ENCODE measurements at regions not wholly inside any gene's neighbourhood (a gene's known extent, or its start where the extent isn't known, plus 50 kb on each side); places are given as distances from the start of the nearest gene placed in this dataset.
A peak's percentile ranks its signal among the peaks of the same experiment; 100 is the strongest.
"Not testable (repeated sequence)": the region's sequence is repeated elsewhere in the genome, so short reads cannot be mapped to it uniquely, and the experiment has no call there.

DNA sequence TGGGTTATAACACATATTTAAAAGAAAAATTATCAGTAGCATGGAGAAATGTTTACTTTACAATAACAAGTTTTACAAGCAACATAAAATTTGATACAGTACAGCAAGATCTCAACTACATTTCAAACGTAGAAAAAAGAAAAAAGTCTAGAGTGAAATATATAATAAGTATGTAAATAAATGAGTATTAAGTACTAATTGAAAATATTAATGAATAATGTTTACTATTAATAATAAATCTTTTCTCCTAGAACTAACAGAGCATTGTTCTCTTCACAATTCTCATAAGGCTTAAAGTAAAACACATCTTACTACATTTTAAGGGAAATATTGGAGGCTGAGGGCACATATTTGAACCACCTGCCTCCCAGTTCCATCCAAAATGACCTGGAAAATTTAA lies 72.1 kb downstream of the TMEM212 start:
- no peak for ATAC-seq
- no peak for DNase-seq
- intact Hi-C loops (cut with micrococcal nuclease): no loop called here

DNA sequence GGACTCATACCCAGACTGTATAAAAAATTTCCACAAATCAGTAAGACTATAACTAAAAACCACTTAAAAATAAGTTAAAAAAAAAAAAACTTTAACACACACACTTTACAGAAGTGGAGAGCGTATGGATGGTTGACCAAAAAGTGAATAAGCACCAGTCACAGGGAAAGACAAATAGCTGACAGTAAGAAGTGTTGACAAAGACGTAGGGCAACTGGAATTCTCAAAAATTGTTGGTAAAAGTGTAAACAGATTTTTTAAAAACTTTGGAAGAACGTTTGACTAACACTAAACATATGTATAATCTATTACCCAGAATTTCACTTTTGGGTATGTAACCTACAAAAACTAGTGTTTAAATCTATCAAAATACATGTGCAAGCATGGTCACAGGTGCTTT lies 73.7 kb downstream of the TMEM212 start:
- intact Hi-C loops (cut with micrococcal nuclease): no loop called here
- no peak for DNase-seq

DNA sequence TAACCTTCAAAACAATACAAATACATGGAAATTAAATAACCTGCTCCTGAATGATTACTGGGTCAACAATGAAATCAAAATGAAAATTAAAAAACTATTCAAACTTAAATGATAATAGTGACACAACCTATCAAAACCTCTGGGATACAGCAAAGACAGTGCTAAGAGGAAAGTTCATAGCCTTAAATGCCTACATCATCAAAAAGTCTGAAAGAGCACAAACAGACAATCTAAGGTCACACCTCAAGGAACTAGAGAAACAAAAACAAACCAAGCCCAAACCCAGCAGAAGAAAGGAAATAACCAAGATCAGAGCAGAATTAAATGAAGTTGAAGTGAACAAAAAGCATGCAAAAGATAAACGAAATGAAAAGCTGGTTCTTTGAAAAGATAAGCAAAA lies 79.5 kb downstream of the TMEM212 start:
- DNase-seq; intact Hi-C loops (cut with micrococcal nuclease); ATAC-seq: not testable (repeated sequence)

More for the DNA sequence above, 73.7 kb downstream of the TMEM212 start:
- ATAC-seq: no peak

DNA sequence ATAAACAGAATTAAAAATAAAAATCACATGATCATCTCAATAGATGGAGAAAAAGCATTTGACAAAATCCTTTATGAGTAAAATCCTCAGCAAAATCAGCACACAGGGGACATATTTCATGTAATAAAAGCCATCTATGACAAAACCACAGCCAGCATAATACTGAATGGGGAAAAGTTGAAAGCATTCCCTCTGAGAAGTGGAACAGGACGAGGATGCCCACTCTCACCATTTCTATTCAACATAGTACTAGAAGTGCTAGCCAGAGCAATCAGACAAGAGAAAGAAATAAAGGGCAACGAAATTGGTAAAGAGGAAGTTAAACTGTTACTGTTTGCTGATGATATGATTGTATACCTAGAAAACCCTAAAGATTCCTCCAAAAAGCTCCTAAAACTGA lies 80.5 kb downstream of the TMEM212 start:
- DNase-seq; intact Hi-C loops (cut with micrococcal nuclease); ATAC-seq: not testable (repeated sequence)

DNA sequence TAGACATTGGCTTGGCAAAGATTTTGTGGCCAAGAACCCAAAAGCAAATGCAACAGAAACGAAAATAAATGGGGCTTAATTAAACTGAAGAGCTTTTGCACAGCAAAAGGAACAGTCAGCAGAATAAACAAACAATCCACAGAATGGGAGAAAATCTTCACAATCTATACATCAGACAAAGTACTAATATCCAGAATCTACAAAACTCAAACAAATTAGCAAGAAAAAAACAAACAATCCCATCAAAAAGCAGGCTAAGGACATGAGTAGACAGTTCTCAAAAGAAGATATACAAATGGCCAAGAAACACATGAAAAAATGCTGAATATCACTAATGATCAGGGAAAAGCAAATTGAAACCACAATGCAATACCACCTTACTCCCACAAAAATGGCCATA lies 81.7 kb downstream of the TMEM212 start:
- ATAC-seq; DNase-seq; intact Hi-C loops (cut with micrococcal nuclease): not testable (repeated sequence)

DNA sequence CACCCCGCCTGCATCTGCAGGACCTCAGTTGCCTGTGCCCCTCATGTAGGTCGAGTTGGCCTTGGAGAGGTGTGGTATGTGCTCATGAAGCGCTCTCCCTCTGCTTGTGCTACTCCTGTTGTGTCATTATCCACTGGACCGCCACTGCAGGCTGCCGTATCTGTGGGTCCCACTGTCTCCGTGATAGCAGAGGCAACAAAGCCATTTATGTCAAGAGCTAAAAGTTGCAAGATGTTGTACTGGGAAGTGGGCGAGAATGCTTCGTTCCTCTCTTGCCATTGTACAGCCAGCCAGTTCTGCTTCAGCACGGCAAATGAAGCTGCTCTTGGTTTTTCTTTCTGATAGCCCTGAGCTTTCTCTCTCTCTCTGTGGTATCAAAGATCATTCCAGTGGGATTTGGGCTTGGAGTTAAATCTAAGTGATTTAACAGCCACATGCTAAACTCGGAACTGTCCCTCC lies 89.0 kb downstream of the TMEM212 start:
- intact Hi-C loops (cut with micrococcal nuclease): no loop called here
- ATAC-seq (peak; percentile 25), DNase-seq (no peak)

DNA sequence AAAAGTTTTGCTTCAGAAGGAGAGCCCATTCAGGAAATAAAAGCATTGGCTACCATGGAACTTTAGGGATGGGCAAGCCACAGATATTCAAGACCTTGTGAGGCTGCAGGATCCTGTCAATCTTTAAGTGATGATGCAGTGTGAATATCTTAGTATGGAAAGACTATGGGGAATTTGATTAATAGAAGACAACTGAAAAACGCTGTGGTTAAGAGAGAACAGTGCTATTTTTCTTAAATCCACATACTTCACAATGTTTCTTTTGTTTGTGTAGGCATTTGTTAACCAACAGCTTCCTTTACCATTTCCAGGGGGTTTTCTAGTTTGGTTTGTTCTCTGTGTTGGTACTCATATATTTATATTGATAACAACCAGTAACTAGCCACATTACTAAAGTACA lies 90.3 kb downstream of the TMEM212 start:
- no peak for DNase-seq
- no peak for ATAC-seq
- intact Hi-C loops (cut with micrococcal nuclease): no loop called here

DNA sequence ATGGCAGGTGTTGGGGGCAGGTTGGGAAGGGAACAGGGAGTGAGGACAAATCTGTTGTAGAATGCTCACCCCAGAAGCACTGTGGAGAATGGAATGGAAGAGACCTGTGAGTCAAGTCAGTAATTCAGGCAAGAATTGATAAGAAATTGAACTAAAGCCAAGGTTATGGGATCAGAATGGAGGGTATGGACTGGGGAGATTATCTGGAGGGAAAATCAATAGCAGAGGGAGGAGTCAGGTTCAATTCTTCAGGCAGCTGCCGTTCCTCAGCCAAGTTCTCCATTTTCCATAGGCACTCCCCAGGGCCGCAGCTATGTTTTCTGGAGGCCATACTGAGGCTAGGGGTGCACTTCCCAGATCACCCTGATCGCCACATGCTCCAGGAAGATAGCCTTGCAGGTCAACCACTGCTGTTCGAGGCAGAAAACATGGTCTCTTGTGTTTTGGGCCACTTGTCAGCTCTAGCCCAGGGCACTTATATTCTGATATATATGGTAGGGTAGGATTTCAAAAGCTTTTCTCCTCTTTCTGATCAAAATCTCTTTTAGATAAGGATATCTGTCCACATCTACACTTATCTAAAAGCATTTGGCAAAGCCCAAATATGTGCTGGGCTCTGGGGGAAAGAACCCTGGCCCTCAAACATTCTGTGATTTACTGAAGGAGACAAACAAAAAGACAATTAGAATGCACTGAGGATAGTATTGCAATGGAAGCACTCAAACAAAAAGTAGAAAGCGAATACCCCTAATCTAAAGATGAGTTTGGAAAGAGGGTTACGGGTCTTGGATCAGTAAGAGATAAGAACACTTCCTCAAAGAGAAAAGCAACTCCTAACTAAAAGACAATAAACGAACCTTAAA lies 92.3 kb downstream of the TMEM212 start:
- intact Hi-C loops (cut with micrococcal nuclease): no loop called here
- no peak for DNase-seq
- no peak for ATAC-seq

DNA sequence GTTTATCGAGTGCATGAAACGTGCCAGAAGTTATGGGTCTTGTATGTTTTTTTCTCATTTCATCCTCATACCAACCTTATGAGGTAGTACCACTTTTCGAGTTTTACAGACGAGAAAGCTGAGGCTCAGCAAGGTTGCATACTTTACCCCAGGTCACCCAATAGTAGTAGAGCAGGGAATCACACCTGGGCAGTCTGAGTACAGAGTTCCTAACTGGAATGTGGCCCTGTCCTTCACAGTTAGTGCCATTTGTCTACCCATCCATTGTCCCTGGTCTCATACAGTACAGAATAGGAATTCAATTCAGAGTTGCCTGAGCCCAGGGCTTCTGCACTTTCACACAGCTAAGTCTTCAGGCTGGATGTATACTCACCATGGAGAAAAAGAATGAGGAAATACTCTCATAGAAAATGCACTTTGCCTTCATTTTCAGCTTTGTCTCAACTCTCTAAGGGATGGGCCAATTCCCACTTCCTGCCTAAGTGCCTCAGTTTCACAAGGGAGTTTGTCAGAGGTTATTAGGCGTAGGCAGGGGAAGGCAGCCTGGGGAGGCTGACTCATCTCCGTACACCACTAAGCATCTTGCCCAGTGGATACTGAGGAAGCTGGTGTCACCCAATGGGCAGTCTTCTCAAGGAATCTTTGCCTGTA lies 93.2 kb downstream of the TMEM212 start:
- ATAC-seq (peak; percentile 23), DNase-seq (no peak)
- intact Hi-C loops (cut with micrococcal nuclease): no loop called here

DNA sequence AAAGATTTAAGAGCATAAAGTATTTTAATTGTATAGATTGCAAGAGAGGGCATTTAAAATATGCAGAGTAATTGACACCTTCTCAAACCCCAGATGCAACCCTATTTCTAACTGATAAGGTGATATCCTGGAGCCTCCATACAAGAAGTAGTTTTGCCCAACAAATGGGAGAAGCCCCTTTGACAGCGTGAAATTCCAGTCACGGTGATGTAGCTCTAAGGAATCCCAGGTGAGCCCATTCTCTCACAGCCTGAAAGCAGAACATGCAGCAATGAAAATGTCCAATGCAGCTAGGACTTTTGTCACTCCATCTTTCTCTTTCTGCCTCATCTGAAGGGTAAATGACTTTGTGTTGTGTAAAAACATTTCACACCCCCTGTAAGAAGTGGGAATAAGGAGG lies 96.4 kb downstream of the TMEM212 start:
- intact Hi-C loops (cut with micrococcal nuclease): no loop called here
- no peak for ATAC-seq
- DNase-seq: no peak

DNA sequence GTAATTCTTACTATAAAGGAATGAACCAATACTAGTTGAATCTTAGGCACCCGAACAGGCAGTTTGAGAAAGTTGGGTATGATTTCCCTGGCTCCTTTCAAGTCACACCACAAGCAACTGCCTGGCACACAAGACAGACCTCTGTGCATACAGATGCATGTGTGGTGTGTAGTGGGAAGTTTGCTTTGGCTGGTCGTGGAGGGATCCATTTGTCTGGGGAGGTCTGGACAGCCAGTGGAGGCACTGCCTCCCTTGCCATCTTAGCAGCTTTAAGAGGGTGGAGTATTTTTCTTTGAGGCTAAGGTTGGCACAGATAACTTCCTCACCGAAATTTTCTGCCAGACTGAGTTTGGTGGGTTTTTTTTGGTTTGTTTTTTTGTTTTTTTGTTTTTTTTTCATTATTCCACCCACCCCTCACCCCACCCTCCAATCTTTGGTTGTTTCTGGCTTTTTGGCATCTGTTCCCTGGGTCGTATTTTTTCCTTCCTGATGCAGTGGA lies 97.1 kb downstream of the TMEM212 start:
- DNase-seq: no peak
- ATAC-seq: no peak
- intact Hi-C loops (cut with micrococcal nuclease): no loop called here

DNA sequence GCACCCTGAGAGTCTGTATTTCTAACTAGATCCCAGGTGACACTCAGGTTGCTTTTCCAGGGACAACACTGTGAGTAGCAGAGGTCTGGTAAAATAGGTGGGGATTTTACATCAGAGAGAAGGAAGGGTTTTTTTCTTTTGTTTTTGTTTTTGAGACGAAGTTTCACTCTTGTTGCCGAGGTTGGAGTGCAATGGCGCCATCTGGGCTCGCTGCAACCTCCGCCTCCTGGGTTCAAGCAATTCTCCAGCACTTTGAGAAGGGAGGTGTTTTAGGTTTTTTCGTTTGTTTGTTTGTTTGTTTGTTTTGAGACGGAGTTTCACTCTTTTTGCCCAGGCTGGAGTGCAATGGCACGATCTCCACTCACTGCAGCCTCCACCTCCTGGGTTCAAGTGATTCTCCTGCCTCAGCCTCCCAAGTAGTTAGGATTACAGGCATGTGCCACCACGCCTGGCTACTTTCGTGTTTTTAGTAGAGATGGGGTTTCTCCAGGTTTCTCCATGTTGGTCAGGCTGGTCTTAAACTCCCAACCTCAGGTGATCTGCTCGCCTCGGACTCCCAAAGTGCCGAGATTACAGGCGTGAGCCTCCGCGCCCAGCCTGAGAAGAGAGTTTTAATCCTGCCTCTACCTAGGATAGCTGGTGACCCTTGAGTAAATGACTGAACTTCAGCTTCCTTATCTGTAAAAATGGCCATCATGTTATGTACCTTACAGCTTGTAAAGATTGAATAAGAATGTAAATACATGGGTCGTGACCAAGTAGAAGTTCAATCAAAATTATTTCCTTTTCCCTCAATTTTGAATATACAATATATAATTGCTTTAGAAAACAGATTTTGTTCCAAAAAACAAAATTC lies 95.9 kb upstream of the FNDC3B start:
- DNase-seq: no peak
- intact Hi-C loops (cut with micrococcal nuclease): no loop called here
- no peak for ATAC-seq

DNA sequence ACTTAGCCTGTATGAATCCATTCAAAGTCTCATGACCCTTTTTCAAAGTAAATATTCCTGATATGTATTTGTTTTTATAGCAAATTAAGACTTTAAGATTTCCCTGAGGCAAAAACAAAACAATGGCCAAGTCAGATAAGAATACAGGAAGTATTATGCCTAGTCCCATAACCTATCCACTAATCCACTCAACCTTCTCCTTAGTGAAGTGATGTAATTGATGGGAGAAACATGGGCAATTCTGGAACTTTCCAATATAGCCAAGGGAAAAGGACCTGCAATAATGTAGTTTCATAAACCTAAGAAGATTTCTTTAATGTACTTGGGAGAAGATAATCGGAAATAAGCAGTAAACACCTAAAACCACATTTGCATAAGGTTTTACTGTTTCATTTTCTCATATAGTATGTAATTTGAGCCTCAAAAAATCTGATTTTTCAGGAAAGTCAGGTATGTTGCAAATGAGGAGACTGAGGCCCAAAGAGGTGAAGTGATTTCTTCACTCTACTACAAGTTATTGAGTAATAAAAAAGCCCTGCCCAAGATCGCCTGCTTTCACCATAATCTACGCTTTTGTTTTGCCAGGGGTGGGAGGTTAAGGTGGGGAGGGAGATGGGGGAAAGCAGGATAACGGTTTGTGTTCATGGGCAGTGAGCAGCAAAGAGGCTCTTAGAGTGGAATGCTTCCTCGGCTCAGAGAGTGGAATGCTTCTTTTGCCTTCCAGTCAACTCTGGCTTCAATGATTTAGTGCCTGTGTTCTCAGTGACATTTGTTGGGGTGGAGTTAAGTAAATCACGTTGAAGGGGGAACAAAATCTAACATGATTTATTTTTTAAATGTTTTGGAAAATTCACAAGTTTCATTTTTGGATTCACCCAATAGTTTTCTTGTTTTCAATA lies 95.0 kb upstream of the FNDC3B start:
- intact Hi-C loops (cut with micrococcal nuclease): no loop called here
- ATAC-seq: no peak
- no peak for DNase-seq

DNA sequence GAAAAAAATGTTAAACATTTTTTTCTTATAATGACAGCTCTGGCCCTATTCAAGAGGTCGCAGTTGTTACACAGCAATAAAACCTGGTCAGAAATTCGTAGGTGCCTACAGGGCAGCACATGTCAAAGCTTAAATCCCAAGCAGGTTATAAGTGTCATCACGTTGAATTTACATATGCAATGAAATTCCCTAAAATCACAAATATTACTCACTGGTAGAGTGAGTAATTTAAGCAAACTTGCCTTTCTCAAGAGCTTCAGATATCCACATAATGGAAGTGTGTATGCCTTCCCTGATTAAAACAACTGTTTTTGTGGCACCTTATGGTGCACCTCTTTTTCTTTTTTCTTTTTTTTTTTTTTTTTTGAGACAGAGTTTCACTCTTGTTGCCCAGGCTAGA lies 90.7 kb upstream of the FNDC3B start:
- DNase-seq (no peak), ATAC-seq (no peak)
- intact Hi-C loops (cut with micrococcal nuclease): no loop called here

DNA sequence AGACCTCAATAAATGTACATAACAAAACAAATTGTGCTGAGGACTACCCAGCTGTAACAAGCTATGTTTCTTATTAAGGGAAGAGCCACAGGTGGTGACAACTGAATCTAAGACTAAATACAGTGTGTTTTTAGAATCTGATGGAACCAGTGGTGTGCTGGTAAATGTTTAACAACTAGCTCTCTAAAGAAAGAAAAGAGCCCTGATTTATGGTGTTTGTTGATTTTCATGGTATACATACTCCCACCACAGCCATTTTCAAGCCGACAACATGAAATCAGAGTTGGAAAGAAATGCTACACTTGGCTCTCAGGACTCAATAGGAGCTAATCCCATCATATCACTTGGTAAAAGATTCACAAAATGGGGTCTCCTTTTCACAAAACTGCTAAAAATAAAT lies 89.8 kb upstream of the FNDC3B start:
- intact Hi-C loops (cut with micrococcal nuclease): no loop called here
- ATAC-seq: no peak

DNA sequence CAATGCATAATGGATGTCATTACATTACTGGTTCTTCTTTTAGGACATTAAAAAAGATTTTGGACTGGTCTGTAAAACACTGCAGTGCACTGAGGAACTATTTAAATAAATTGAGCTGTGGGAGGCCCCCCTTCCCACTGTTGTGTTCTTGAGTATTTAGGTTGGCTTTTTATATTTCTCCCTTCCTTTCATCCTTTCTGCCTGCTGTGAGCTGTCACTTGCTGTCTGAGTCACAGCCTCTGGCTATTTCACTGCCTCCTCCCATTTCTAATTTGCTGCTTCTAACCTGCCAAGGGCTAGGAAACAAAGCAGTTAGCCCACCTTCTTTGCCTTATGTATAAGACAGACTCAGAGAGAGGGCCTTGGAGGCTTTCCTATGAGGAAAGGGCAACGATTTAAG lies 89.0 kb upstream of the FNDC3B start:
- no peak for DNase-seq
- intact Hi-C loops (cut with micrococcal nuclease): no loop called here
- ATAC-seq: no peak

More for the DNA sequence above, 89.8 kb upstream of the FNDC3B start:
- DNase-seq: no peak

DNA sequence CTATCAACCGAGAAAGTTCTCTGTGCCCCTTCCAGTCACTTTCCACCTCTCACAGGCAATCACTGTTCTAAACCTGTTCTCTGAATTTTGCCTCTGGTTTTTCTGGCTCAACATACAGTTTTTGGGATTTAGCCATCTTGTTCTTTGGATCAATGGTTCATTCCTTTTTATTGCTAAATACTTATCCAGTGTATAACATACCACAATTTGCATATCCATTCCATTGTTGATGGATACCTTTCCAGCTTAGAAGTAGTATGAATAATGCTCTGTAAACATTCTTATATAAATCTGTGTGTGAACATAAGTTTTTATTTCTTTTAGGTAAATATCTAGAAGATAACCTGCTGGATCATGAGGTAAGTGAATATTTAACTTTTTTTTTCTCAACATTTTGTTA lies 87.8 kb upstream of the FNDC3B start:
- intact Hi-C loops (cut with micrococcal nuclease): no loop called here

DNA sequence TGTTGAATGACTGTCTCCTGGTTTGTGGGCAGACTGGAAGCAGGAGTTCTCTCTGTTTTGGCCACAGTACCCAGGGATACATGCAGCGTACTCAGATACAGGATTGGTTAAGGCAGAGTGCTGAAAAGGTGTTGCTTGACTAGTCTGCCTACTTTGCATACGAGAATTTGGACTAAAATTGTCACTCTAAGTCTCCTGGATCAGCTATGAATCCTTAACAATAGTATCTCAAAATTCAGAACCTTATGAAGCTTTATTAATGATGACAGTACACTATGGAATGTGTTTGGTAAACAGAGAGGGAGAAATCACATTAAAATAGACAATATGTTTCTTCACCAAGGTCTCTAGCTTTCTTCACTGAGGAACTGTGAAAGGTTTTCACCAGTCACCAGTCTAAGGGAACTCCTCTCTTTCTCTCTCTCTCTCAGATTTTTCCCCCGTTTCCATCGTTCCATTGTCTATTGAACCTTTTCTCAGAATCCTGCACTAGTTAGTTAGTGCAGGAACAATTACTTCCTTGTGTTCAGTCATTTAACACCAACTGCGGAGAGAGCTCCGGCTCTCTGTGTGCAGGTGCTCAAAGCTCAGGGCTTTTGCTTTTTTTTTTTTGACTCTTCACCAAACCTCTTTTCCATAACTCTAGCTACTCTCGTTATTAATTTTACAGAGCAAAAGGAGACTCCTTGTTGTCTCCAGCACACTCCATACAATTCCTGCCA lies 85.9 kb upstream of the FNDC3B start:
- ATAC-seq (no peak), DNase-seq (no peak)
- intact Hi-C loops (cut with micrococcal nuclease): no loop called here

More for the DNA sequence above, 87.8 kb upstream of the FNDC3B start:
- DNase-seq (no peak), ATAC-seq (no peak)
